ENCODE measurements at regions not wholly inside any gene's neighbourhood (a gene's known extent, or its start where the extent isn't known, plus 50 kb on each side); places are given as distances from the start of the nearest gene placed in this dataset.

- no peak for DNase-seq
- no peaks in the 10 kb centered on the region; the same call in 1 of the 2 replicates for H3K4me1 ChIP-seq
- Mint-ChIP-seq H3K36me3 (ENCODE audit: insufficient read depth, unreplicated experiment) (no peaks in the 10 kb centered on the region), H3K27me3 (ENCODE audit: insufficient read depth, unreplicated experiment) (no peaks in the 10 kb centered on the region), H3K9me3 (ENCODE audit: unreplicated experiment) (peaks cover under 1% of the 10 kb centered on the region), H3K4me1 (ENCODE audit: low read depth, unreplicated experiment) (no peaks in the 10 kb centered on the region), H3K27ac (ENCODE audit: unreplicated experiment) (no peak overlapping the region), H3K4me3 (ENCODE audit: unreplicated experiment) (no peak overlapping the region)
- H3K9me3 ChIP-seq: no peaks in the 10 kb centered on the region
- no peak for TF ChIP-seq CTCF (IDR thresholded peaks at IDR 0.05; ENCODE audit: insufficient read depth in 1 of 2, low read depth in 1 of 2, low read length in 1 of 2, severe bottlenecking in 1 of 2, unreplicated experiment in 1 of 2)
- ChIA-PET POLR2A (no interaction called here), CTCF (no interaction called here)
- BruUV-seq (replicated peaks): no TSS peak
- H3K27me3 ChIP-seq (replicated peaks; ENCODE audit: control insufficient read depth, insufficient read depth, low read length): no peaks in the 10 kb centered on the region
- no peaks in the 10 kb centered on the region for H3K36me3 ChIP-seq (ENCODE audit: control insufficient read depth, insufficient read depth, low read length)
- no peak overlapping the region for H3K4me3 ChIP-seq (ENCODE audit: low read depth, low read length)
- intact Hi-C loops (cut with micrococcal nuclease; ENCODE audit: unreplicated experiment): no loop called here
Measured at GRCh38 chr5:127205147-127205546, 85.4 kb upstream of the MEGF10 start.

- no peak for DNase-seq
- no peak overlapping the region for H3K27ac Mint-ChIP-seq (ENCODE audit: unreplicated experiment)
- intact Hi-C loops (cut with micrococcal nuclease; ENCODE audit: unreplicated experiment): no loop called here
Measured at GRCh38 chr5:127206320-127207113, 84.1 kb upstream of the MEGF10 start.

GRCh38 chr5:127210042-127210441 is 80.6 kb upstream of the MEGF10 start:
- Histone ChIP-seq H3K4me3 (ENCODE audit: low read depth, low read length) (no peak overlapping the region), H3K9me3 (no peaks in the 10 kb centered on the region), H3K4me1 (no peaks in the 10 kb centered on the region; the same call in 1 of the 2 replicates), H3K27me3 (replicated peaks; ENCODE audit: control insufficient read depth, insufficient read depth, low read length) (no peaks in the 10 kb centered on the region), H3K36me3 (ENCODE audit: control insufficient read depth, insufficient read depth, low read length) (no peaks in the 10 kb centered on the region)
- Mint-ChIP-seq H3K4me3 (ENCODE audit: unreplicated experiment) (no peak overlapping the region), H3K4me1 (ENCODE audit: low read depth, unreplicated experiment) (no peaks in the 10 kb centered on the region), H3K9me3 (ENCODE audit: unreplicated experiment) (no peaks in the 10 kb centered on the region), H3K36me3 (ENCODE audit: insufficient read depth, unreplicated experiment) (no peaks in the 10 kb centered on the region), H3K27me3 (ENCODE audit: insufficient read depth, unreplicated experiment) (no peaks in the 10 kb centered on the region), H3K27ac (ENCODE audit: unreplicated experiment) (no peak overlapping the region)
- intact Hi-C loops (cut with micrococcal nuclease; ENCODE audit: unreplicated experiment): no loop called here
- TF ChIP-seq CTCF (IDR thresholded peaks at IDR 0.05; ENCODE audit: insufficient read depth in 1 of 2, low read depth in 1 of 2, low read length in 1 of 2, severe bottlenecking in 1 of 2, unreplicated experiment in 1 of 2): no peak
- CTCF ChIA-PET: interaction anchor here (0.7 kb wide), 1 partner anchor 1645 kb away, joined by 3 read pairs; no protein-coding TSS in a partner anchor
- POLR2A ChIA-PET: no interaction called here
- no TSS peak for BruUV-seq (replicated peaks)
- no peak for DNase-seq

More at GRCh38 chr5:127206320-127207113, 84.1 kb upstream of the MEGF10 start:
- H3K36me3 Mint-ChIP-seq (ENCODE audit: insufficient read depth, unreplicated experiment): no peaks in the 10 kb centered on the region
- ChIA-PET CTCF (no interaction called here), POLR2A (no interaction called here)
- H3K4me1 ChIP-seq: no peaks in the 10 kb centered on the region; the same call in 1 of the 2 replicates
- no peaks in the 10 kb centered on the region for H3K27me3 ChIP-seq (replicated peaks; ENCODE audit: control insufficient read depth, insufficient read depth, low read length)
- no peaks in the 10 kb centered on the region for H3K9me3 ChIP-seq
- H3K4me3 ChIP-seq (ENCODE audit: low read depth, low read length): no peak overlapping the region
- no peak overlapping the region for H3K4me3 Mint-ChIP-seq (ENCODE audit: unreplicated experiment)
- no peaks in the 10 kb centered on the region for H3K27me3 Mint-ChIP-seq (ENCODE audit: insufficient read depth, unreplicated experiment)
- no peak for TF ChIP-seq CTCF (IDR thresholded peaks at IDR 0.05; ENCODE audit: insufficient read depth in 1 of 2, low read depth in 1 of 2, low read length in 1 of 2, severe bottlenecking in 1 of 2, unreplicated experiment in 1 of 2)
- H3K4me1 Mint-ChIP-seq (ENCODE audit: low read depth, unreplicated experiment): no peaks in the 10 kb centered on the region
- BruUV-seq (replicated peaks): no TSS peak
- no peaks in the 10 kb centered on the region for H3K9me3 Mint-ChIP-seq (ENCODE audit: unreplicated experiment)
- H3K36me3 ChIP-seq (ENCODE audit: control insufficient read depth, insufficient read depth, low read length): no peaks in the 10 kb centered on the region
